ENCODE measurements at regions not wholly inside any gene's neighbourhood (a gene's known extent, or its start where the extent isn't known, plus 50 kb on each side); places are given as distances from the start of the nearest gene placed in this dataset.

DNA sequence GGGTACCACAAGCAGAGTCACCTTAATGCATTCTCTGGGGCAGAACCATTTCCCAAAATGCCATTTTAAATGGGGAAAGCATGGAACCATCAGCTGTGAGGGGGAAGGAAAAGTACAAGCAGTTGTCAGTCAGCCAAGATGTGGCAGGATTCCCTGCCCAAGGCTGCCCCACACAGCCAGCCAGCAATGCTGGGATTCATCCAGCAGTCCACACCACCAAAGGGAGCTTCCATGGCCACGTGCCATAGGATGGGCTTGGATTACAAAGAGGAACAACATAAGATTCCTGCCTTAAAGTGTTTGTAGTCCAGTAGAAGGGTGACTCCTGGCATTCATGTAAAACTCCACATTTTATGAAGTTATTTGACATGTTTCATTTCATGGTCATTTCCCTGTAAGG is 233.3 kb downstream of the SHOX2 start (continued):
- no peak for TF ChIP-seq TRIM24 (IDR thresholded peaks at IDR 0.05)
- no peak for TF ChIP-seq ZNF311 (CRISPR knock-in tag; IDR thresholded peaks at IDR 0.05)
- TF ChIP-seq ZFP30 (CRISPR knock-in tag; IDR thresholded peaks at IDR 0.05; ENCODE audit: borderline replicate concordance): no peak

DNA sequence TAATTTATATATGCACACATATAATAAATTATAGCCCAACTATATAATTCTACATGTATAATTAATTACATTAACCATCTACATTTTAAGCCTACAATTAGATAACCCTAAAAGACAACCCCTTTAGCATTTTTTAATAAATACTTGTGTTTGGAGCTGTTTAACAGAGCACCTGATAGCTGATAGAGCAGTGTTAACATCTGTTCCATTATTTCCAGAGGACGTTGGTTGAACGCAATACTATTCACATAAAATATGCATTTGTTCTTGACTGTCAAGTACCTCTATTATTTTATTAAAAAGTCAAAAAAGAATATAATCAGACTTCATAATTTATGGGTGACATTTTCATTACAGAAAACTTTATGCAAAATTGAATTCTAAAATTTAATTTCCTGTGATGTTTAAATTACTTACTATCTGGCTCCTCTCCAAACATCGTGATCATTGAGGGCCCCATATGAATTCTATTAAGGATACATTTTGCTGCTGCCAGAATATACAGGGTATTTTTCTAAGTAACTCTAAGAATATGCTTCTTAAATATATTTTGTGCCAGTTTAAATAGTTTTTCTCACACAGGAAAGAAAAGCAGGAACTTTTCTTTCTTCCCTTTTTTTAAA is 234.3 kb downstream of the SHOX2 start:
- intact Hi-C loops (cut with micrococcal nuclease): no loop called here
- no peak overlapping the region for H3K27ac ChIP-seq (ENCODE audit: extremely low read depth, low read depth, low read length)
- no peaks in the 10 kb centered on the region for H4K20me1 ChIP-seq (replicated peaks; ENCODE audit: control insufficient read depth, insufficient read depth, low read length)
- H2AFZ ChIP-seq (ENCODE audit: low read depth, low read length): no peak overlapping the region
- CTCF ChIA-PET (ENCODE audit: low intra/inter-chr PET ratio): no interaction called here
- 0% methylated on average over 3 of the region's 3 CpGs for WGBS (ENCODE audit: insufficient coverage, low coverage, missing lambda C conversion rate)
- H3K79me2 ChIP-seq (ENCODE audit: control insufficient read depth, insufficient read depth, low read length): no peaks in the 10 kb centered on the region
- no peaks in the 10 kb centered on the region for H3K4me1 ChIP-seq (replicated peaks in 1 of 2; ENCODE audit: control insufficient read depth in 2 of 2, insufficient read depth in 2 of 2, low read length in 2 of 2)
- H3K4me3 ChIP-seq: no peak overlapping the region
- no peak overlapping the region for H3K4me2 ChIP-seq (ENCODE audit: insufficient read depth, low read length)
- no peak for ATAC-seq
- no peak for FAIRE-seq
- H3K27me3 ChIP-seq (ENCODE audit: control insufficient read depth in 2 of 2, insufficient read depth in 2 of 2, low read length in 2 of 2): no peaks in the 10 kb centered on the region
- no peaks in the 10 kb centered on the region for H3K9me1 ChIP-seq (ENCODE audit: control insufficient read depth, insufficient read depth, low read length)
- H3K9ac ChIP-seq (ENCODE audit: insufficient read depth in 1 of 2, low read depth in 2 of 2, low read length in 2 of 2): no peak overlapping the region
- TF ChIP-seq MED1 (CRISPR knock-in tag; IDR thresholded peaks at IDR 0.05; ENCODE audit: borderline replicate concordance) (no peak), BDP1 (IDR thresholded peaks at IDR 0.05; ENCODE audit: insufficient read depth, insufficient read length) (no peak), ZNF696 (CRISPR knock-in tag; conservative IDR thresholded peaks at IDR 0.05) (no peak), ZNF431 (CRISPR knock-in tag; IDR thresholded peaks at IDR 0.05) (no peak), RBM22 (IDR thresholded peaks at IDR 0.05; ENCODE audit: low read depth, low read length, poor library complexity, severe bottlenecking) (no peak), RAD21 (CRISPR knock-in tag; conservative IDR thresholded peaks at IDR 0.05 in 1 of 2, IDR thresholded peaks at IDR 0.05 in 1 of 2) (no peak), KLF1 (tag; IDR thresholded peaks at IDR 0.05) (no peak)
- TF ChIP-seq, protein P1, sequence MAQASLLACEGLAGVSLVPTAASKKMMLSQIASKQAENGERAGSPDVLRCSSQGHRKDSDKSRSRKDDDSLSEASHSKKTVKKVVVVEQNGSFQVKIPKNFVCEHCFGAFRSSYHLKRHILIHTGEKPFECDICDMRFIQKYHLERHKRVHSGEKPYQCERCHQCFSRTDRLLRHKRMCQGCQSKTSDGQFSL (CRISPR knock-in tag; IDR thresholded peaks at IDR 0.05): no peak
- TF ChIP-seq, protein P1 (tag; IDR thresholded peaks at IDR 0.05): no peak
- TF ChIP-seq, protein P2, sequence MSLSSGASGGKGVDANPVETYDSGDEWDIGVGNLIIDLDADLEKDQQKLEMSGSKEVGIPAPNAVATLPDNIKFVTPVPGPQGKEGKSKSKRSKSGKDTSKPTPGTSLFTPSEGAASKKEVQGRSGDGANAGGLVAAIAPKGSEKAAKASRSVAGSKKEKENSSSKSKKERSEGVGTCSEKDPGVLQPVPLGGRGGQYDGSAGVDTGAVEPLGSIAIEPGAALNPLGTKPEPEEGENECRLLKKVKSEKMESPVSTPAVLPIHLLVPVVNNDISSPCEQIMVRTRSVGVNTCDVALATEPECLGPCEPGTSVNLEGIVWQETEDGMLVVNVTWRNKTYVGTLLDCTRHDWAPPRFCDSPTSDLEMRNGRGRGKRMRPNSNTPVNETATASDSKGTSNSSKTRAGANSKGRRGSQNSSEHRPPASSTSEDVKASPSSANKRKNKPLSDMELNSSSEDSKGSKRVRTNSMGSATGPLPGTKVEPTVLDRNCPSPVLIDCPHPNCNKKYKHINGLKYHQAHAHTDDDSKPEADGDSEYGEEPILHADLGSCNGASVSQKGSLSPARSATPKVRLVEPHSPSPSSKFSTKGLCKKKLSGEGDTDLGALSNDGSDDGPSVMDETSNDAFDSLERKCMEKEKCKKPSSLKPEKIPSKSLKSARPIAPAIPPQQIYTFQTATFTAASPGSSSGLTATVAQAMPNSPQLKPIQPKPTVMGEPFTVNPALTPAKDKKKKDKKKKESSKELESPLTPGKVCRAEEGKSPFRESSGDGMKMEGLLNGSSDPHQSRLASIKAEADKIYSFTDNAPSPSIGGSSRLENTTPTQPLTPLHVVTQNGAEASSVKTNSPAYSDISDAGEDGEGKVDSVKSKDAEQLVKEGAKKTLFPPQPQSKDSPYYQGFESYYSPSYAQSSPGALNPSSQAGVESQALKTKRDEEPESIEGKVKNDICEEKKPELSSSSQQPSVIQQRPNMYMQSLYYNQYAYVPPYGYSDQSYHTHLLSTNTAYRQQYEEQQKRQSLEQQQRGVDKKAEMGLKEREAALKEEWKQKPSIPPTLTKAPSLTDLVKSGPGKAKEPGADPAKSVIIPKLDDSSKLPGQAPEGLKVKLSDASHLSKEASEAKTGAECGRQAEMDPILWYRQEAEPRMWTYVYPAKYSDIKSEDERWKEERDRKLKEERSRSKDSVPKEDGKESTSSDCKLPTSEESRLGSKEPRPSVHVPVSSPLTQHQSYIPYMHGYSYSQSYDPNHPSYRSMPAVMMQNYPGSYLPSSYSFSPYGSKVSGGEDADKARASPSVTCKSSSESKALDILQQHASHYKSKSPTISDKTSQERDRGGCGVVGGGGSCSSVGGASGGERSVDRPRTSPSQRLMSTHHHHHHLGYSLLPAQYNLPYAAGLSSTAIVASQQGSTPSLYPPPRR (CRISPR knock-in tag; IDR thresholded peaks at IDR 0.05; ENCODE audit: borderline replicate concordance): no peak
- in situ Hi-C loops (cut with MboI): loop anchor here (25.0 kb wide), 1 partner anchor 440 kb away; no protein-coding TSS in a partner anchor
- POLR2A ChIA-PET: no interaction called here
- no peaks in the 10 kb centered on the region for H3K9me3 ChIP-seq (replicated peaks; ENCODE audit: control insufficient read depth, insufficient read depth, low read depth, low read length)
- no peak for DNase-seq (ENCODE audit: extremely low read depth in 1 of 4, low spot score in 3 of 4)
- no peaks in the 10 kb centered on the region for H3K36me3 ChIP-seq (ENCODE audit: control insufficient read depth, insufficient read depth, low read length)
- BruUV-seq (replicated peaks): no TSS peak
